Loucy (cell line): ENCODE measurements at regions not wholly inside any gene's neighbourhood (a gene's known extent, or its start where the extent isn't known, plus 50 kb on each side); places are given as distances from the start of the nearest gene placed in this dataset.

Experiments used
- H2AFZ ChIP-seq: fragments of 200-600 bp; sonication (generic); 2 replicates; pipeline ENCODE4 v1.6.0; 2016; ENCODE audit warnings: antibody characterized with exemption, mild to moderate bottlenecking, low read length, moderate library complexity
- H3F3A ChIP-seq: fragments of 200-600 bp; 2 replicates; pipeline ENCODE4 v1.6.0; 2016; ENCODE audit warnings: antibody characterized with exemption, low read depth, mild to moderate bottlenecking
- H3K27me3 ChIP-seq: fragments of 200-600 bp; sonication (generic); 2 replicates; pipeline ENCODE4 v1.6.1; 2014; ENCODE audit warnings: low read length, mild to moderate bottlenecking; ENCODE audit not compliant: insufficient read depth, poor library complexity, severe bottlenecking
- H3K36me3 ChIP-seq: fragments of 200-600 bp; sonication (generic); 2 replicates; pipeline ENCODE4 v1.6.1; 2016; ENCODE audit warnings: low read length; ENCODE audit not compliant: insufficient read depth
- H3K4me1 ChIP-seq: fragments of 200-600 bp; sonication (generic); 2 replicates; pipeline ENCODE4 v1.5.1; 2014; ENCODE audit warnings: low read length, mild to moderate bottlenecking; ENCODE audit not compliant: insufficient read depth, poor library complexity, severe bottlenecking
- H3K4me2 ChIP-seq: fragments of 200-600 bp; sonication (generic); 2 replicates; pipeline ENCODE4 v1.6.0; 2014; ENCODE audit warnings: antibody characterized with exemption, low read length, low read depth, mild to moderate bottlenecking; ENCODE audit not compliant: poor library complexity, severe bottlenecking
- H3K4me3 ChIP-seq: fragments of 200-600 bp; sonication (generic); 2 replicates; pipeline ENCODE4 v1.5.1; 2014; ENCODE audit warnings: low read length, mild to moderate bottlenecking, mixed read lengths; ENCODE audit not compliant: poor library complexity, severe bottlenecking
- H3K79me2 ChIP-seq: fragments of 200-600 bp; sonication (generic); 2 replicates; pipeline ENCODE4 v1.6.1; 2014; ENCODE audit warnings: low read length; ENCODE audit not compliant: insufficient read depth
- H3K9ac ChIP-seq: fragments of 200-600 bp; sonication (generic); 2 replicates; pipeline ENCODE4 v1.6.0; 2014; ENCODE audit warnings: mild to moderate bottlenecking, low read depth, low read length, moderate library complexity; ENCODE audit not compliant: poor library complexity, severe bottlenecking
- H3K9me2 ChIP-seq: fragments of 200-600 bp; sonication (generic); replicated peaks from 2 replicates; pipeline ENCODE4 v1.6.1; 2016; ENCODE audit warnings: low read depth, low read length, mixed read lengths
- H3K9me3 ChIP-seq: fragments of 200-600 bp; sonication (generic); 2 replicates; pipeline ENCODE4 v1.6.1; 2014; ENCODE audit warnings: mild to moderate bottlenecking, antibody characterized with exemption, low read length, low read depth; ENCODE audit not compliant: insufficient read depth
- H4K20me1 ChIP-seq: fragments of 200-600 bp; sonication (generic); 2 replicates; pipeline ENCODE4 v1.6.0; 2014; ENCODE audit warnings: antibody characterized with exemption, low read length, mild to moderate bottlenecking; ENCODE audit not compliant: insufficient read depth, poor library complexity, severe bottlenecking
- CTCF ChIP-seq: fragments of 200-600 bp; sonication (generic); conservative IDR thresholded peaks from 2 replicates; pipeline ENCODE4 v1.5.1; 2014; ENCODE audit warnings: mild to moderate bottlenecking, antibody characterized with exemption, low read length
- EZH2phosphoT487 ChIP-seq: fragments of 200-600 bp; IDR thresholded peaks from 2 replicates; pipeline ENCODE4 v1.6.1; 2018; ENCODE audit warnings: antibody characterized with exemption, mild to moderate bottlenecking, moderate library complexity, borderline replicate concordance

GRCh38 chr2:180205621-180206235 is 198.6 kb upstream of the CWC22 start:
- no peak overlapping the region for H3K4me2 ChIP-seq
- no peaks in the 10 kb centered on the region for H3K4me1 ChIP-seq
- H3K9me3 ChIP-seq: no peaks in the 10 kb centered on the region
- H3K27me3 ChIP-seq: no peaks in the 10 kb centered on the region
- H3K9me2 ChIP-seq: no peaks in the 10 kb centered on the region; the same call in 1 of the 2 replicates
- H4K20me1 ChIP-seq: no peaks in the 10 kb centered on the region
- H3K4me3 ChIP-seq: no peak overlapping the region
- H2AFZ ChIP-seq: no peak overlapping the region
- no peaks in the 10 kb centered on the region for H3K79me2 ChIP-seq
- H3F3A ChIP-seq: no peaks in the 10 kb centered on the region
- H3K36me3 ChIP-seq: no peaks in the 10 kb centered on the region
- TF ChIP-seq CTCF (no peak), EZH2phosphoT487 (no peak)
- no peak overlapping the region for H3K9ac ChIP-seq

GRCh38 chr2:180203972-180204371 is 196.9 kb upstream of the CWC22 start:
- Histone ChIP-seq H3K9me2 (no peaks in the 10 kb centered on the region), H3F3A (no peaks in the 10 kb centered on the region), H4K20me1 (no peaks in the 10 kb centered on the region), H3K79me2 (no peaks in the 10 kb centered on the region), H2AFZ (no peak overlapping the region), H3K27me3 (no peaks in the 10 kb centered on the region), H3K9ac (no peak overlapping the region), H3K36me3 (no peaks in the 10 kb centered on the region), H3K9me3 (no peaks in the 10 kb centered on the region), H3K4me2 (no peak overlapping the region), H3K4me3 (no peak overlapping the region), H3K4me1 (no peaks in the 10 kb centered on the region)
- no peak for TF ChIP-seq CTCF
- TF ChIP-seq EZH2phosphoT487: no peak

DNA sequence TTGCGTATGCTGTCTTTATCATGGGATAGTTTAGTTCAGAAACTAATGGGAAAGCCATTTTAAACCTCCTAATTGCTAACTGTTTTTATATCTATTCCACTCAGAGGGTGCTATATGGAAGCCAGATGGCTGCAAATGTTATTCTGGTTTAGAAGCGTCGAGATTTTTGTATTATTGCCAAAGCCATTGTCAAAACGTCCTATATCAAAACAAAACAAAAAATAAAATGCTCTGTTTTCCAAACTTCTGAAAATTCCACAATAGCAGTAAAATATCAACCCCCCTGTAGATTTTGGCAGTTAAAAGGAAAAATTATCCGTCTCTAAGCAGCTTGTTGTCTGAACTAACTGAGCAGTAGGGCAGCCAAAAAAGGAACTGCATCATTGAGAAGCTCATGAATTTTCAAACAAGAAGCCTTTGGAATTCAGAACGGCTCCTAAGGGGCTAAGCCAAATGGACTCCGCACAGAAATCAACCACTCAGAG is 195.4 kb upstream of the CWC22 start:
- Histone ChIP-seq H3K27me3 (no peaks in the 10 kb centered on the region), H3K4me3 (no peak overlapping the region), H3K79me2 (no peaks in the 10 kb centered on the region), H3F3A (no peaks in the 10 kb centered on the region), H3K36me3 (no peaks in the 10 kb centered on the region), H3K9ac (no peak overlapping the region), H4K20me1 (no peaks in the 10 kb centered on the region), H3K9me3 (no peaks in the 10 kb centered on the region), H3K4me1 (no peaks in the 10 kb centered on the region), H3K9me2 (no peaks in the 10 kb centered on the region), H2AFZ (no peak overlapping the region), H3K4me2 (no peak overlapping the region)
- TF ChIP-seq CTCF (no peak), EZH2phosphoT487 (no peak)
